Loucy (cell line): ENCODE measurements at regions not wholly inside any gene's neighbourhood (a gene's known extent, or its start where the extent isn't known, plus 50 kb on each side); places are given as distances from the start of the nearest gene placed in this dataset.

Experiments used
- H2AFZ ChIP-seq: fragments of 200-600 bp; sonication (generic); 2 replicates; pipeline ENCODE4 v1.6.0; 2016; ENCODE audit warnings: antibody characterized with exemption, mild to moderate bottlenecking, low read length, moderate library complexity
- H3F3A ChIP-seq: fragments of 200-600 bp; 2 replicates; pipeline ENCODE4 v1.6.0; 2016; ENCODE audit warnings: antibody characterized with exemption, low read depth, mild to moderate bottlenecking
- H3K27me3 ChIP-seq: fragments of 200-600 bp; sonication (generic); 2 replicates; pipeline ENCODE4 v1.6.1; 2014; ENCODE audit warnings: low read length, mild to moderate bottlenecking; ENCODE audit not compliant: insufficient read depth, poor library complexity, severe bottlenecking
- H3K36me3 ChIP-seq: fragments of 200-600 bp; sonication (generic); 2 replicates; pipeline ENCODE4 v1.6.1; 2016; ENCODE audit warnings: low read length; ENCODE audit not compliant: insufficient read depth
- H3K4me1 ChIP-seq: fragments of 200-600 bp; sonication (generic); 2 replicates; pipeline ENCODE4 v1.5.1; 2014; ENCODE audit warnings: low read length, mild to moderate bottlenecking; ENCODE audit not compliant: insufficient read depth, poor library complexity, severe bottlenecking
- H3K4me2 ChIP-seq: fragments of 200-600 bp; sonication (generic); 2 replicates; pipeline ENCODE4 v1.6.0; 2014; ENCODE audit warnings: antibody characterized with exemption, low read length, low read depth, mild to moderate bottlenecking; ENCODE audit not compliant: poor library complexity, severe bottlenecking
- H3K4me3 ChIP-seq: fragments of 200-600 bp; sonication (generic); 2 replicates; pipeline ENCODE4 v1.5.1; 2014; ENCODE audit warnings: low read length, mild to moderate bottlenecking, mixed read lengths; ENCODE audit not compliant: poor library complexity, severe bottlenecking
- H3K79me2 ChIP-seq: fragments of 200-600 bp; sonication (generic); 2 replicates; pipeline ENCODE4 v1.6.1; 2014; ENCODE audit warnings: low read length; ENCODE audit not compliant: insufficient read depth
- H3K9ac ChIP-seq: fragments of 200-600 bp; sonication (generic); 2 replicates; pipeline ENCODE4 v1.6.0; 2014; ENCODE audit warnings: mild to moderate bottlenecking, low read depth, low read length, moderate library complexity; ENCODE audit not compliant: poor library complexity, severe bottlenecking
- H3K9me2 ChIP-seq: fragments of 200-600 bp; sonication (generic); replicated peaks from 2 replicates; pipeline ENCODE4 v1.6.1; 2016; ENCODE audit warnings: low read depth, low read length, mixed read lengths
- H3K9me3 ChIP-seq: fragments of 200-600 bp; sonication (generic); 2 replicates; pipeline ENCODE4 v1.6.1; 2014; ENCODE audit warnings: mild to moderate bottlenecking, antibody characterized with exemption, low read length, low read depth; ENCODE audit not compliant: insufficient read depth
- H4K20me1 ChIP-seq: fragments of 200-600 bp; sonication (generic); 2 replicates; pipeline ENCODE4 v1.6.0; 2014; ENCODE audit warnings: antibody characterized with exemption, low read length, mild to moderate bottlenecking; ENCODE audit not compliant: insufficient read depth, poor library complexity, severe bottlenecking
- EZH2phosphoT487 ChIP-seq: fragments of 200-600 bp; IDR thresholded peaks from 2 replicates; pipeline ENCODE4 v1.6.1; 2018; ENCODE audit warnings: antibody characterized with exemption, mild to moderate bottlenecking, moderate library complexity, borderline replicate concordance
- TF ChIP-seq, protein P1 (sequence below): fragments of 200-600 bp; sonication (generic); conservative IDR thresholded peaks from 2 replicates; pipeline ENCODE4 v1.5.1; 2014; ENCODE audit warnings: mild to moderate bottlenecking, antibody characterized with exemption, low read length

DNA sequence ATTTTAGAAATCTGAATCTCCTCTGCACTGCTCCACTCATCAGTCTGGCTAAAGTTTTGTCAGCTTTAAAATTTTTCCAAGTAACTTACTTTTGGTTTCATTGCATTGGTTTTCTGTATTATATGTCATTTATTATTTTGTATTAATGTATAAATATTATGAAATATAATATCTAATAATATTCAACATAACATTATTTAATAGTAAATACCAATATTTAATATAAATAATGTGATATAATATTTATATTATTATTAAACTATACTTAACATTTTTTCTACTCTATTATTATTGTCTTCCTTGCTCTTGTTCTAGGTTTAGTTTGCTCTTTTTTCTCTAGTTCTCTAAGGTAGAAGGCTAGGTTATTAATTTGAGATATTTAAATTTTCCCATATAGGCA, 512.1 kb downstream of the AACS start:
- Histone ChIP-seq H3K9me2 (no peaks in the 10 kb centered on the region), H3K4me2 (no peak overlapping the region), H3K4me3 (no peak overlapping the region), H2AFZ (no peak overlapping the region), H3K79me2 (no peaks in the 10 kb centered on the region), H3F3A (no peaks in the 10 kb centered on the region), H3K9ac (no peak overlapping the region), H4K20me1 (no peaks in the 10 kb centered on the region), H3K4me1 (no peaks in the 10 kb centered on the region), H3K27me3 (no peaks in the 10 kb centered on the region), H3K9me3 (0 out of 2 replicates have a peak, but pooled peaks cover 4% of the 10 kb centered on the region), H3K36me3 (no peaks in the 10 kb centered on the region)
- no peak for TF ChIP-seq EZH2phosphoT487
- TF ChIP-seq, protein P1, sequence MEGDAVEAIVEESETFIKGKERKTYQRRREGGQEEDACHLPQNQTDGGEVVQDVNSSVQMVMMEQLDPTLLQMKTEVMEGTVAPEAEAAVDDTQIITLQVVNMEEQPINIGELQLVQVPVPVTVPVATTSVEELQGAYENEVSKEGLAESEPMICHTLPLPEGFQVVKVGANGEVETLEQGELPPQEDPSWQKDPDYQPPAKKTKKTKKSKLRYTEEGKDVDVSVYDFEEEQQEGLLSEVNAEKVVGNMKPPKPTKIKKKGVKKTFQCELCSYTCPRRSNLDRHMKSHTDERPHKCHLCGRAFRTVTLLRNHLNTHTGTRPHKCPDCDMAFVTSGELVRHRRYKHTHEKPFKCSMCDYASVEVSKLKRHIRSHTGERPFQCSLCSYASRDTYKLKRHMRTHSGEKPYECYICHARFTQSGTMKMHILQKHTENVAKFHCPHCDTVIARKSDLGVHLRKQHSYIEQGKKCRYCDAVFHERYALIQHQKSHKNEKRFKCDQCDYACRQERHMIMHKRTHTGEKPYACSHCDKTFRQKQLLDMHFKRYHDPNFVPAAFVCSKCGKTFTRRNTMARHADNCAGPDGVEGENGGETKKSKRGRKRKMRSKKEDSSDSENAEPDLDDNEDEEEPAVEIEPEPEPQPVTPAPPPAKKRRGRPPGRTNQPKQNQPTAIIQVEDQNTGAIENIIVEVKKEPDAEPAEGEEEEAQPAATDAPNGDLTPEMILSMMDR: no peak

DNA sequence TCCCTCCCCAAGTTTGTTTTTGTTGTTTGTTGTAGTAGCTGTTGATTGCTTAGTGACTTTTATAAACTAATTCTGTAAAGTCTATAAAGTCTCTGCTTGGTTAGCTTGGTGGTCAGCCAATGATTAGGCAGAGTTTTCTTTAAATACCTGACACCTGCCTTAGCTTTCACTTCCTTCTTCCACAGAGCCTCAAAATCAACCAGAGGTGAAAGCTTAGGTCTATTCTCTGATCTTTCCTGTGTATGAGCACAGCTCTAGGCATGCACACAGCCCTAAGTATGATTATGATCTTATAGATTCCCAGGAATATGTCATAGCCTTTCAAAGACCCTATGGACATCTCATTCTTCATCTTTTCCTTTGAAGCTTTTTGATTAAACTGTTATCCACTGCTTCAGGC, 514.7 kb downstream of the AACS start:
- Histone ChIP-seq H3K36me3 (no peaks in the 10 kb centered on the region), H3K9ac (no peak overlapping the region)

DNA sequence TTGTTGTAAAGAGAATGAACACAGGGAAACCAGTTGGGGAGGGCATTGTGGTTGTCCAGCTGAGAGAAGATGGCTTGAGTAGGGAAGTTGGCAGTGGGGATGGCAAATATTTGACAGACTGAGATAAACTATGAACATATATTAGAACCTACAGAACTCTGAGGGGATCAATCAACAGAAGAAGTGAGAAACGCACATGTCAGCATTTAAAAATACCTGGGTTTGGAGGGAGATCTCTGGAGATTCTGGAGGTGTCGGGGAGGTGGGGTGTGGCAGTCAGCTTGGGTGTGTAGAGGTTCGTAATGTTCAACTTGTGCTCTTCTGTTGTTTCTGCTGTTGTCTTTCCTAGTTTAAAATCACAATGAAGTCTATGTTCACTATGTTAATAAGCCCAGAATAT, 517.8 kb downstream of the AACS start:
- no peaks in the 10 kb centered on the region for H3F3A ChIP-seq
- no peak overlapping the region for H3K4me3 ChIP-seq
- no peaks in the 10 kb centered on the region for H3K36me3 ChIP-seq
- no peaks in the 10 kb centered on the region for H3K79me2 ChIP-seq
- H3K27me3 ChIP-seq: no peaks in the 10 kb centered on the region
- no peak overlapping the region for H2AFZ ChIP-seq
- H3K9me2 ChIP-seq: no peaks in the 10 kb centered on the region
- H3K4me1 ChIP-seq: no peaks in the 10 kb centered on the region
- no peak overlapping the region for H3K4me2 ChIP-seq
- 0 out of 2 replicates have a peak, but pooled peaks cover 2% of the 10 kb centered on the region for H3K9me3 ChIP-seq
- no peak overlapping the region for H3K9ac ChIP-seq
- no peaks in the 10 kb centered on the region for H4K20me1 ChIP-seq
- TF ChIP-seq, protein P1: no peak
- TF ChIP-seq EZH2phosphoT487: no peak

More for the DNA sequence above, 514.7 kb downstream of the AACS start:
- no peak for TF ChIP-seq EZH2phosphoT487
- TF ChIP-seq, protein P1: no peak
- no peaks in the 10 kb centered on the region for H4K20me1 ChIP-seq
- no peaks in the 10 kb centered on the region for H3K79me2 ChIP-seq
- H3K4me1 ChIP-seq: no peaks in the 10 kb centered on the region
- H3K4me3 ChIP-seq: no peak overlapping the region
- no peak overlapping the region for H2AFZ ChIP-seq
- 0 out of 2 replicates have a peak, but pooled peaks cover 4% of the 10 kb centered on the region for H3K9me3 ChIP-seq
- H3K9me2 ChIP-seq: no peaks in the 10 kb centered on the region
- no peaks in the 10 kb centered on the region for H3K27me3 ChIP-seq
- no peak overlapping the region for H3K4me2 ChIP-seq
- no peaks in the 10 kb centered on the region for H3F3A ChIP-seq
